ENCODE measurements at regions not wholly inside any gene's neighbourhood (a gene's known extent, or its start where the extent isn't known, plus 50 kb on each side); places are given as distances from the start of the nearest gene placed in this dataset.

DNA sequence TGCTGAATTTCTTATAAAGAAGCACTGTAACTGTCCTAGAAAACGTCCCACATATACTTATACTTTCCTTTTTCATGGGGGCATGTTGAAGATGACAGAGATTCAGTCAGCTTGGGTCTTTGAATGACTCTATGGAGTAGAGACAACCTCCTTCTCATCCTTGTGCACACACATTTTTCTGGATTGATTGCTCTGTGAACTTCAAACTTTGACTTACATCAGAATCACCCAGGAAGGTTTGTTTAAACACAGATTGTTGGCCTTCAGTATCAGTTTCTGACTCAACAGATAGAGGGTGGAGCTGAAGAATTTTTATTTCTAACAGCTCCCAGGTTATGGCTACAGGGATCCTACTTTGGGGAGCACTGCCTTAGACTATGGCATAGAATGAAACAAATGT is 97.6 kb upstream of the DGKB start:
- Histone ChIP-seq H2AFZ (ENCODE audit: low read length) (no peak overlapping the region), H3K4ac (ENCODE audit: low read depth, low read length) (no peak overlapping the region), H2BK15ac (ENCODE audit: low read depth, low read length) (no peak overlapping the region), H2BK12ac (ENCODE audit: insufficient read length, low read depth, low read length) (no peak overlapping the region), H3K4me2 (ENCODE audit: insufficient read depth, insufficient read length, low read length) (no peak overlapping the region), H4K91ac (ENCODE audit: insufficient read length, low read depth, low read length) (no peak overlapping the region), H3K4me1 (ENCODE audit: insufficient read depth, low read length) (no peaks in the 10 kb centered on the region), H2BK20ac (ENCODE audit: low read depth, low read length, poor library complexity, severe bottlenecking) (no peak overlapping the region), H4K20me1 (ENCODE audit: control insufficient read depth, insufficient read depth, insufficient read length) (no peaks in the 10 kb centered on the region), H3K27me3 (ENCODE audit: insufficient read depth, low read length) (no peaks in the 10 kb centered on the region), H3K9me3 (ENCODE audit: control insufficient read depth, low read depth, low read length) (no peaks in the 10 kb centered on the region), H3K18ac (ENCODE audit: insufficient read length, low read depth, low read length) (no peak overlapping the region), H3K27ac (ENCODE audit: insufficient read length, low read depth, low read length) (no peak overlapping the region), H2BK5ac (ENCODE audit: insufficient read length, low read length) (no peak overlapping the region), H3T11ph (ENCODE audit: low read length) (no peak overlapping the region), H3K79me1 (ENCODE audit: insufficient read depth, low read depth, low read length, poor library complexity, severe bottlenecking) (no peaks in the 10 kb centered on the region), H3K9ac (ENCODE audit: extremely low read depth, insufficient read length, low read length) (no peak overlapping the region), H4K5ac (ENCODE audit: insufficient read length, low read depth, low read length) (no peak overlapping the region), H3K14ac (ENCODE audit: insufficient read depth, low read length) (no peak overlapping the region), H3K79me2 (ENCODE audit: insufficient read depth, low read length) (no peaks in the 10 kb centered on the region), H3K23me2 (ENCODE audit: insufficient read length, low read depth, low read length, poor library complexity, severe bottlenecking) (no peaks in the 10 kb centered on the region), H2BK120ac (ENCODE audit: low read depth, low read length, poor library complexity, severe bottlenecking) (no peak overlapping the region), H3K56ac (ENCODE audit: insufficient read length, low read depth, low read length) (no peak overlapping the region), H4K8ac (replicated peaks; ENCODE audit: insufficient read length, low read depth, low read length) (no peak overlapping the region), H3K23ac (ENCODE audit: insufficient read length, low read depth, low read length) (no peak overlapping the region), H2AK5ac (ENCODE audit: insufficient read length, low read length) (no peak overlapping the region)
- no peak overlapping the region for H3K4me3 Mint-ChIP-seq
- TF ChIP-seq CTCF (conservative IDR thresholded peaks at IDR 0.05), result no peak
- H3K9me3 Mint-ChIP-seq, result no peaks in the 10 kb centered on the region
- no peak for DNase-seq
- H3K4me1 Mint-ChIP-seq, result no peaks in the 10 kb centered on the region
- no peak overlapping the region for H3K27ac Mint-ChIP-seq
- no peaks in the 10 kb centered on the region for H3K36me3 Mint-ChIP-seq (ENCODE audit: insufficient read depth in 1 of 3, low read depth in 3 of 3)
- no CpG with 5 or more reads among the region's 1 CpG for WGBS (ENCODE audit: extremely low coverage, insufficient read length, low lambda C conversion rate)
- H3K27me3 Mint-ChIP-seq (ENCODE audit: low read depth), result no peaks in the 10 kb centered on the region

Data from H9 (cell line).